ENCODE measurements at regions not wholly inside any gene's neighbourhood (a gene's known extent, or its start where the extent isn't known, plus 50 kb on each side); places are given as distances from the start of the nearest gene placed in this dataset.

DNA sequence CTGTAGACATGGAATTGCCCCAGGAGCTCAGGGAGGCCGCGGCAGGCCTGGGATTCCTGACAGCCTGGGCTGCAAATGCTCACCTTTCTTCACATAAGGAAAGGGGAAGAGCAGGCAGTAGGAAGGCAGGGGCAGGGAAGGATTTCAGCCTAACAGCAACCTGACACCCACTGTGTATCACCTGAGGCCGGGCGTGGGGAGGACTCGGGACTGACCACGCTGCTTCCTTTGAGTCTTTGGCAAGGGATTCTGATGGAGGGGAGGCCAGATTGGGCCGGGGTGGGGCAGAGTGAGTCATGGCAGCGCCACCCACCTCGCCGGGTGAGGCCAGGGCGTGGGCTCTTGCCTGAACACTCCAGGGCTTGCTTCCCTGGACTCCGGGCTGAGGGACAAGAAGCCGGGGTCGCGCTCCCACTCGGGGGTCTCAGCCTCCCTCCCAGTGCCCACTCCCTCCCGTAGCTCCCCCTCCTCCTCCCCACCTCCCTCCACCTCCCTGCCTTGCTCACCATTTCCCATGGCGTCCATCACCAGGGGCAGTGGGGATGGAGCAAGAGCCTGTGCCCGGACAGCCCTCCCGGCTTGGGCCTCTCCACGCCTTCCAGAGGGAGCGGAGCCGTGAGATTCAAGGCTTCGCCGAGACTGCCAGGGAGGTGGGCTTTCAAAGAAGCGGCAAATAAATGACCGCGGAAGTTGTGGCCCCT, 247.9 kb upstream of the RTL1 start:
- no peak for DNase-seq

GRCh38 chr14:101151927-101152305, 248.4 kb upstream of the RTL1 start:
- DNase-seq: no peak

DNA sequence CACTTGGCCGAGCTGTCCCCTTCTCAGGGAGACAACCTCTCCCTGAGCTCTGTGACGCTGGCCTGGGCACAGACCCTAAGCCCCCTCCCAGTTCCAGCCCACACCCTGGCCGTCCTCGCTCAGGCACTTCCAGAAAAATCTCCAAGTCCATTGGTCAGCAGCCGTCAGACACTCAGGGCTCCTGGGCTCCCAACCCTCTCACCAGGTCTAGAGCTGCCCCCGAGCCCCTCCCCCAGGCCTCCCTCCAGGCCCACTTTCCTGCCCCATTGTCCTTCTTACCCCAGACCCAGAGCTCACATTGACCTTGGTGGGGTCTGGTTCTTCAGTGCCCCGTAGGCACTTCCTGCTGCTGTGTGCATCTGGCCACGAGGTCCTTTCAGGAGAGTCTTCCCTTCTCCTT, 249.3 kb upstream of the RTL1 start:
- no peak for DNase-seq

GRCh38 chr14:101153691-101154090, 250.2 kb upstream of the RTL1 start:
- no peak for DNase-seq

DNA sequence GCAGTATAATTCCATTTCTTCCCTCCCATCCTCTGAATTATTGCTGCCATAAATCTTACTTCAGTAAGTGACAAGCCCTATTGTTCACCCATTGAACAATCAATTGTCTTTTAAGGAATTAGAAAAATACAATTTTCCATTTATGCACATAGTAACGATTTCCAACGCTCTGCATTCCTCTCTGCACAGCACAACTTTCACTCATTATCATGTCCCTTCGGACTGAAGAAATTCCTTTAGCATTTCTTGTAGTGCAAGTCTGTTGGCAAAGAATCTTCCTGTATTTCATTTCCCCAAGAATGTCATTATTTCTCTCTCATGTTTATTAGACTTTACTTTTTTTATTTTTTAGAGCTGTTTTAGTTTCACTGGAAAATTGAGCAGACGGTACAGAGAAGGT, 252.1 kb upstream of the RTL1 start:
- no peak for DNase-seq

- DNase-seq: no peak
Measured at GRCh38 chr14:101167428-101167827, 263.9 kb upstream of the RTL1 start.

DNA sequence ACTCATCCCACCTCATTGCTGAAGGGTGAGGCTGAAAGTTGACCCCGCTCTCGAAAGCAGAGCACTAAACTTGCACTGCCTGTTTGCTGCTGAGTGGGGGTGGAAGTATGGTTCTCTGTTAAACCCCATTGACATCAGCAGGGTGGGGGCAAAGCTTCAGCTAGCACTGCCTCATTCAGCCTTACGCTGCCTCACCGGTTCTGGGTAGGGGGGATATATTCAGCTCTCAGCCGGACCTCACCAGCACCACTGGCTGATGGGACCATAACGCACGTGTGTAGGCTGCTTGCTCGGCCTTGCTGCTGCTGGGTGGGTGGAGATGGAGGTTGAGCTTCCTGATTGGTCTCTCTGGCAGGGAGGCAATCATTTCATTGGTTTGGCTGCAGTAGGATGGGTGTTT, 265.7 kb upstream of the RTL1 start:
- no peak for DNase-seq

DNA sequence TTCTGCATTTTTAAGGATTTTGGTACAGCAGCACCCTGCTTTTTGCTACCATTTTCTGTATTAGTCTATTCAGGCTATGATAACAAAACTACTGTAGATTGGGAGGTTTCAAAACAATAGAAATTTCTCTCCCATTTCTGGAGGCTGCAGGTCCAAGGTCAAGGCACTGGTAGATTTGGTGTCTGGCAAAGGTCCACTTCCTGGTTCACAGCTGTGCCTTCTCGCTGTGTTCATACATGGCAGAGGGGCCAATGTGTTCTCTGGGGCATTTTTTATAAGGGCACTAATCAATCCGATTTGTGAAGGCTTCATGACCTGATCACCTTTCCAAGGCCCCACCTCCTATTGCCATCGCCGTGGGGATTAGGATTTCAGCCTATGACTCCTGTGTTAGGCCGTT, 268.1 kb upstream of the RTL1 start:
- DNase-seq: no peak

- DNase-seq: no peak
Measured at GRCh38 chr14:101173698-101174521, 270.4 kb upstream of the RTL1 start.

GRCh38 chr14:101174522-101174838, 271.0 kb upstream of the RTL1 start:
- no peak for DNase-seq

- no peak for DNase-seq
Measured at GRCh38 chr14:101174980-101175606, 271.6 kb upstream of the RTL1 start.

- no peak for DNase-seq
Measured at GRCh38 chr14:101175731-101176534, 272.4 kb upstream of the RTL1 start.

DNA sequence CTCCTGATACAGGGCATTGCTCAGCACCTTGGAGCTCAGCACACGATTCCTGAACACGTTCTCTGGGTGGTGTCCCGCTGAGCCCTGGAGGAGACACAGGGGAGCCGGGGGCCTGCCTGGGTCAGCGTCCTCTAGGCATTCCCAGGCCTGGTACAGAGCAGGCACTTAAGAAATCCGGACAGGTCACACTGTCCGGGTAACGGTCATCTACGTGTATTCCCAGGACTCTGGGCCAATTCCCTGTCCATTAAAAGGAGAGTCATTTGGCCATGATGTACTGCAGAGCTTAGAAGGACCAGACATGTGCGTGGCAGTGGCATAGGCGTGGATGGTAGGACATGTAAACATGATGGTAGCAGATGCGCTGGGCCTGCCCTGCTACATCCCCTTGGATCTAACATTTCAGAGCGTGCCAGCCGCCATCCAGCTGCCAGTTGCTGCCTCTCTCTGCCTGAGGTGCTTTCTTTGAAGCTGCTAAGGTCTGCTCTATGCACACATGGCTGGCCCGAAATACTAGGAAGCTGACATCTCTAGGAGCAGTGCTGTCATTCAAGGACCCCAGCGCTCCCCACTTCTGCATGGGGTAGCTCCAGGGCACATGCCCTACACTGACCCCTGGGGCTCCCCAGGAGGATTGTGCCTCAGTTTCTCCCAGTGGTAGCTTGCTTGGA, 273.1 kb upstream of the RTL1 start:
- no peak for DNase-seq

DNA sequence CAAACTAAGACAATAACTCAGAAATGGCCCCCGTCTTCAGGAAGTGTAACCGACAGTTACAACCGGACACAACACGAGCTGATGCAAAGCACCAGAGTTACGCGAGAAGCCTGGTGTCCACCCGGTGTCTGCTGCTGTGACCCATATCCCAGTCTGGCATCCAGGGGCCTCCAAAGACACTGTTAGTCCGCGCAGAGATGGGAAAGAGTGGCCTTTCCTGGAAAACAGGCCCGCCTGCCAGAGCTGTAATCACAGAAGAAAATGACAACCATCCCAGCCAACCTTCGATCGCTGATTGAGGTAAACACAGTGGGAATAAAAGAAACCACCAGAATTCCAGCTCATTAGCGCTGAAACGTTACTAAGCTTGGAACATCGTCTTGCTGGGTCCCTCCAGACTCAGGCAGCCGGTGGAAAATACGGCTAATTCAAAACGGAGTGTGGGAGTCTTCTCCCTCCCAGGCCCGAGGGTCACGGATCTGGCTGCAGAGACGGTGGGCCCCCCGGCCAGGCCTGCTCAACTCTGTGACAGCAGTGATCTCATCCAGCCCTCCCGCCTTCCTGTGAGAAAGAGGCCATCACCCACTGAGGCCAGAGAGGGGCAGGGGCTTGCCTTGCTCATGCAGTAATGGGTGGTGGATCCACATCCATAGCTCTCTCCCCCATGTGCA, 273.9 kb upstream of the RTL1 start:
- no peak for DNase-seq

DNA sequence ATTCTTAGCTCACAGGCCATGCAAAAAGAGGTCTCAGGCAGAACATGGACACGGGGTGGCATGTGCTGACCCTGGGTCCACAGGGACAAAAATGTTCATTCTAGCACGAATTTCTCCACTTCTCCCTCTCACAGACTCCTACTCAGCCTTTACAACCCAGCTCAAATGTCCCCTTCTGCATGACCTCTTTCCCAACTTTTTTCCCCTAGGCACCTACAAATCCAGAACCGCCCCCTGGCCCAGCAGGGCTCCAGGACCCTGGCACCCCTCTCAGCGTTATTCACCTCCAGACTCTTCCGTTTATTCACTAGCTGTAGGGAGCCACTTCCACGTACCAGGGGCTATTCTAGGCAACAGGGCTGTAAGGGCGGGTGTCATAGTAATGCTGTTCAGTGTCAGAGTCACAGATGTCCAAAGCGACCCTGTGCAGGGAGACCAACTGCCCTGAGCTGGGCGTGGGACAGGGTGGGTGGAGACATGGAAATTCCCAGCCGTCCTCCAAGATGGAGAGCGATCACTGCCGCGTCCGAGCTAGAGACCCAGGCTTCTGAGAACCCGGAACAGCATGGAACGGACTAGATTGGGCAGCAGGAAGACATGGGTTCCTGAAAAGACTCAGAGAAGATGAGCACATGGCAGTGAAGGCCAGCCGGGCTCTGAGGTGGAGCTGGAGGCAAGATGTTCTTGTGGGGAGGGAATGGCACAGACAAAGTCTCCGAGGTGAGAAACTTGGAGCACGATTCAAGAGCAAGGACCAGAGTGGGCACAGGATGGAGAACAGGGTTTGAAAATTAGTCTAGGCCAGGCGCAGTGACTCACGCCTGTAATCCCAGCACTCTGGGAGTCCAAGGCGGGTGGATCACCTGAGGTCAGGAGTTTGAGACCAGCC, 274.9 kb upstream of the RTL1 start:
- DNase-seq: no peak

DNA sequence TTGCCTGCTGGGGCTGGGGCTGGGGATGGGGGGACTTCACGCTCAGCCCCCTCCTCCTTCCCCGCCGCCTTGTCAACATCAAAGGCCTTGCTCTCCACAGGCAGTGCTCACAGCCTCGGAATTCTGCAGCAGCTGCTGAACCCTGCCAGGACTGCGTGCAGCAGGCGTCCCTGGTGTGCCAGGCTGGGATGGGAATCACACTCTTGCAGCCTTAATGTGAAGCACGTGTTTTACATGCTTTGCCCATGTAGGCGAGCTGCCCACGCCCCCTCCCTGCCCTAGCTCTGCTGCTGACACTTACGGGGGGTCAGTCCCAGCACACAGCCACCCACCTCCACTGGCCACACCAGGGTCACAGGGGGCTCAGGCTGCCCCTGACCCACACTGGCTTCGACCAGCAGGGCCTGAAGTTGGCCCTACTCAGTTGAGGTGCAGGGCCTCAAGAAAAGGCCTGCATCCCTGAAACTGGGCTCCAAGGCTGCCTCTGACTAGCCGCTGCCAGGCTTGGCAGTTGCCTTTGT, 276.2 kb upstream of the RTL1 start:
- DNase-seq: no peak

- DNase-seq: no peak
Measured at GRCh38 chr14:101181446-101182313, 278.2 kb upstream of the RTL1 start.

- DNase-seq: no peak
Measured at GRCh38 chr14:101182476-101182875, 279.0 kb upstream of the RTL1 start.

DNA sequence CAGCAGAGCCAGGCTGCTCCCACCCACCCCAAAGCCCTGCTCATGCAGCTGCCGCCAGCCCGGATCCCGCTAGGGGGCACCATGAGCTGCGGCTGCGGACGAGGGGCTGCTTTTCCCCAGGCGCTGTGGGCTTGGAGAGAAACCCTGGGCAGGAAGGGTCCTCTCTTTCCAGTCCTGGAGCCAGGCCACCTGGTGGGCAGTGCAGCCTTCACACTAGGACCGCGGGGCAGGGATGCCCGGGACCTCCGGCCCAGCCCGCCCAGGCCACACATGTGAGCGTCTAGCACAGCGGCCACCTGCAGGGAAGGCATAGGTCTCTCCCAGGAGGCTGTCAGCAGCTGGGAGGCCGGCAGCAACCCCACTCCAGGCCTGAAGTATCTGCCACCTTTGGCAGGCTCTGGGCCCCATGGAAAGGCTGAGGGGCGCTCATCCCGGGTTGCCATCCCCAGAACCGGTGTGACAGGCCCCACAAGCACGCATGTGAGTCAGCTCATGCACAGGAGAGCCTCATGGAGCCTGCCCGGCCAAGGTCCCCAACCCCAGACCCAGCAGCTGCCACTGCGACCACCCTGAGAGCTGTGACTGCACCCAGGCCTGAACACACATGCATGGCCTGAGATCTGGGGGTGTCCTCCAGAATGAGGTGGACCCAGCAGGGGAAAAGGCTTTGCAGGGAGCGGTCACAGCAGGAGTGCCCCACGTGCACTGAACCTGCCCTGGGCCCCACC, 280.0 kb upstream of the RTL1 start:
- no peak for DNase-seq
